Suprapubic skin (tissue), 4 donors: ENCODE measurements at regions not wholly inside any gene's neighbourhood (a gene's known extent, or its start where the extent isn't known, plus 50 kb on each side); places are given as distances from the start of the nearest gene placed in this dataset.
A peak's percentile ranks its signal among the peaks of the same experiment; 100 is the strongest.

Experiments used
- DNase-seq, 2 donors: peaks; one replicate each; pipeline ENCODE4 v3.0.0-alpha.2; 2019; ENCODE audit warnings: low spot score in 2 of 2
- H3K27ac ChIP-seq: fragments of 200-600 bp; sonication (generic); one replicate; pipeline ENCODE4 v1.5.1; 2019
- H3K27me3 ChIP-seq: fragments of 200-600 bp; sonication (generic); one replicate; pipeline ENCODE4 v1.5.1; 2019
- H3K36me3 ChIP-seq: fragments of 200-600 bp; sonication (generic); one replicate; pipeline ENCODE4 v1.5.1; 2019
- H3K4me1 ChIP-seq: fragments of 200-600 bp; sonication (generic); one replicate; pipeline ENCODE4 v1.5.1; 2019
- H3K4me3 ChIP-seq: fragments of 200-600 bp; sonication (generic); one replicate; pipeline ENCODE4 v1.5.1; 2019; ENCODE audit warnings: mild to moderate bottlenecking
- H3K9me3 ChIP-seq: fragments of 200-600 bp; sonication (generic); one replicate; pipeline ENCODE4 v1.5.1; 2019
- CTCF ChIP-seq, 2 donors: fragments of 200-600 bp in 1 of 2; fragments of 450-650 bp in 1 of 2; sonication (generic) in 1 of 2; IDR thresholded peaks; one replicate each; pipeline ENCODE4 v1.5.1; 2016 to 2019; ENCODE audit warnings: antibody characterized with exemption in 2 of 2, mild to moderate bottlenecking in 1 of 2, moderate library complexity in 1 of 2
- EP300 ChIP-seq: sonication (generic); formaldehyde crosslinking; IDR thresholded peaks from one replicate; pipeline ENCODE4 v1.6.1; 2017; ENCODE audit warnings: antibody characterized with exemption
- POLR2A ChIP-seq, 2 donors: fragments of 450-650 bp; IDR thresholded peaks; one replicate each; pipeline ENCODE4 v1.6.1; 2017; ENCODE audit warnings: antibody characterized with exemption in 2 of 2, mild to moderate bottlenecking in 2 of 2, moderate library complexity in 2 of 2
- POLR2AphosphoS5 ChIP-seq, 3 donors: sonication (generic); formaldehyde crosslinking; IDR thresholded peaks; one replicate each; pipeline ENCODE4 v1.6.1; 2017; ENCODE audit warnings: antibody characterized with exemption in 3 of 3
- WGBS: methylation state at CpG from one replicate; pipeline ENCODE4 v1.1.5; 2018; 5-methylcytosine and 5-hydroxymethylcytosine counted together

DNA sequence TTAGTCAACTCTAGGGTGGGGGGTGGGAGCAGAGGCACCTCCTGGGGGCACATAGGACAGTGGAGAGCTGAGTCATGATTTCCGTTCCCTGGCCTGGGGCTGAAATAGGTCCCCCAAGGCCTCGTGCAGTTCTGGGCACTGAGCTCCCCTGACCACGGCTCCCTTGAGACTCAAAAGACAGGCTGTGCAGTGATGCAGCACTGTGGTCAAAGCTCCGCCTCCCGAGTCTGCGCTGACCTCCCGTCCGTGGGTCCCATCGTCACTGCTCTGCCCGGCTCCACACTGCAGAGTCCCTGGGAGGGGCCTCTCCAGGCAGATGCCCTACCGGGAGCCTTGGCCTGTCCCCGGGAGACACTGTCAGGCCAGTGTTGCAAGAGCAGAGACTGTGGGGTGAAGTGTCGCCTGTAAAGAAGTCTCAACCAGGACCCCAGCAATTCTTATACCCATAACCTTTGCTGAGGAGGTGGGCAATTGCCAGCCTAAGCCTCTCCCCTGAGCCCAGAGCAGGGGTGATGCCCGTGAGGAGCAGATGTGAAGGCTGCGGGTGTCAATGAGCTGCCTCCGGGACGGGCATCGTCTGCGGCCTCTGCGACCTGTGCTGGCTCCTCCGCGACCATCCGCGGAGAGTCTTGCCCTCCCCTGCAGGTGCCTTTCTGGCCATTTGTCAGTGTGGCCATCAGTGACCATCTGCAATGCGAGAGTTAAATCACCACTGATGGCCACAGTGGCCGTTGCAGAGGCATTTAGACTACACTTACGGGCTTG, 877.3 kb downstream of the BRD1 start:
- Histone ChIP-seq H3K4me3 (no peak overlapping the region), H3K27ac (no peak overlapping the region), H3K27me3 (peaks cover 41% of the 10 kb centered on the region), H3K4me1 (peaks cover 5% of the 10 kb centered on the region), H3K9me3 (no peaks in the 10 kb centered on the region), H3K36me3 (no peaks in the 10 kb centered on the region)
- 81% methylated on average over 17 of the region's 27 CpGs for WGBS
- TF ChIP-seq CTCF (IDR thresholded peaks at IDR 0.05) (no peak), POLR2AphosphoS5 (IDR thresholded peaks at IDR 0.05) (no peak), EP300 (no peak), POLR2A (IDR thresholded peaks at IDR 0.05) (no peak)
- peak; percentile 44 to 72 for DNase-seq

DNA sequence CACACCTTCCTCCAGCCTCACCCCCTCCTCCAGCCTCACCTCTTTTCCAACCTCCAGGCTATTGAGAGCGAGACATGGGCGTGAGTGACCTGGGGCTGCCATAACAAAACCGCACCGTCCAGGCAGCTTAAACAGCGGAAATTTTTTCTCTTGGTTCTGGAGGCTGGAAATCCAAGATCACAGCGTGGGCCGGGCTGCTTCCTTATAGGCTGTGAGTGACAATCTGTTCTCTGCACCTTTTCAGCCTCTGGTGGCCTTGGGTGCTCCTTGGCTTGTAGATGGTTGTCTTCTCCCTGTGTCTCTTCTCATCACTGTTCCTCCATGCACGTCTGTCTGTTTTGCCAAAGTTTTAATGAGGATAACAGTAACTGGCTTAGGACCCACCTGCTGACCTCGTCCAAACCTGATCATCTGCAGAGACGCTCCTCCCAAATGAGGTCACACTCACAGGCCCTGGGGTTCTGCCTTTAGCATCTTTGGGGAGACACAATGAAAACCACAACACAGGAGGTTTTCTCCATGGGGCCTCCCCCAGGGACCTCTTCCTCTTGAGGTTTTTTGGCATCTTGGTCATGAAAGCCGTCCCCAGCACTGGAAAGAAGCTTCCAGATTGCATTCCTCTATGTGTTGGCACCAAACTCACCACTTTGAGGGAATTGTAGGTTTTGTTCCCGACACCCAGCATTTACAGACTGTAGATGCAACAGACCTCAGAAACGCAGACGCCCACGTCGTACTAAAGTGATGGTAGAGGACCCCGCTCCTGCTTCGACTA, 878.1 kb downstream of the BRD1 start:
- Histone ChIP-seq H3K27ac (no peak overlapping the region), H3K4me3 (no peak overlapping the region), H3K36me3 (no peaks in the 10 kb centered on the region), H3K9me3 (no peaks in the 10 kb centered on the region), H3K4me1 (no peaks in the 10 kb centered on the region), H3K27me3 (peaks cover 36% of the 10 kb centered on the region)
- TF ChIP-seq POLR2A (IDR thresholded peaks at IDR 0.05) (no peak), CTCF (IDR thresholded peaks at IDR 0.05) (no peak), POLR2AphosphoS5 (IDR thresholded peaks at IDR 0.05) (no peak), EP300 (no peak)
- peak; percentile 34 to 77 for DNase-seq
- WGBS = 82% methylated on average over 17 of the region's 18 CpGs

DNA sequence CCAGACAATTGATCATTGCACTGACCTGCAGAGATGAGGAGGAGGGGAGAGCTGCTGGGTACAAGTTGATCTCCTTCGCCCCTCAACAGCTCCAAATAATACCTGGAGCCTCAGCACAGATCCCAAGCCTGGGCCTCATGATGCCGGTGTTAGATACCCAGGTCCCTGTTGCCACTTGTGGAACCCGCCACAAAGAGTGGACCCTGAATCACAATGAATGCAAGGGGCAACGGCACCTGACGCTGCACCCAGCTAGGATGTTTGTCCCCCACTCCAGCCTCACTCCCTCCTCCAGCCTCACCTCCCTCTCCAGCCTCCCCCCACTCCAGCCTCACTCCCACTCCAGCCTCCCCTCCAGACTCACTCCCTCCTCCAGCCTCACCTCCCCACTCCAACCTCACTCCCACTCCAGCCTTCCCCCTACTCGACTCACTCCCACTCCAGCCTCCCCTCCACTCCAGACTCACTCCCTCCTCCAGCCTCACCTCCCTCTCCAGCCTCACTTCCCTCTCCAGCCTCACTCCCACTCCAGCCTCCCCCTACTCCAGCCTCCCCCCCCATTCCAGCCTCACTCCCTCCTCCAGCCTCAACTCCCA, 879.0 kb downstream of the BRD1 start:
- Histone ChIP-seq H3K27me3 (peaks cover 32% of the 10 kb centered on the region), H3K4me1 (no peaks in the 10 kb centered on the region), H3K27ac (no peak overlapping the region), H3K4me3 (no peak overlapping the region), H3K36me3 (no peaks in the 10 kb centered on the region), H3K9me3 (no peaks in the 10 kb centered on the region)
- WGBS = 82% methylated on average over 5 of the region's 6 CpGs
- TF ChIP-seq POLR2A (IDR thresholded peaks at IDR 0.05) (no peak), CTCF (IDR thresholded peaks at IDR 0.05) (no peak), POLR2AphosphoS5 (IDR thresholded peaks at IDR 0.05) (no peak), EP300 (no peak)
- DNase-seq = peak in 1 of 2 donors; percentile 31

GRCh38 chr22:48947636-48948035, 880.0 kb downstream of the BRD1 start:
- Histone ChIP-seq H3K4me3 (no peak overlapping the region), H3K27ac (no peak overlapping the region), H3K27me3 (peaks cover 29% of the 10 kb centered on the region), H3K36me3 (no peaks in the 10 kb centered on the region), H3K4me1 (no peaks in the 10 kb centered on the region), H3K9me3 (no peaks in the 10 kb centered on the region)
- peak in 1 of 2 donors; percentile 19 for DNase-seq
- TF ChIP-seq EP300 (no peak), POLR2AphosphoS5 (IDR thresholded peaks at IDR 0.05) (no peak), POLR2A (IDR thresholded peaks at IDR 0.05) (no peak), CTCF (IDR thresholded peaks at IDR 0.05) (no peak)
- 86% methylated on average over 5 of the region's 5 CpGs for WGBS
